HepG2 (cell line): ENCODE measurements at regions not wholly inside any gene's neighbourhood (a gene's known extent, or its start where the extent isn't known, plus 50 kb on each side); places are given as distances from the start of the nearest gene placed in this dataset.

Source experiments
- ARID5B ChIP-seq: IDR thresholded peaks from 2 replicates; pipeline ENCODE4 v1.4.0; 2020; ENCODE audit warnings: mild to moderate bottlenecking, missing genetic modification reagents
- CEBPG ChIP-seq: IDR thresholded peaks from 2 replicates; pipeline ENCODE4 v1.6.1; 2016
- FOSL2 ChIP-seq: sonication (generic); formaldehyde crosslinking; IDR thresholded peaks from 2 replicates; pipeline ENCODE4 v1.4.0; 2020; ENCODE audit warnings: missing genetic modification reagents
- FOXA1 ChIP-seq, 2 experiments: fragments of 450-650 bp in 1 of 2; sonication (generic) in 1 of 2; formaldehyde crosslinking in 1 of 2; IDR thresholded peaks; 2 replicates each; pipeline versions ENCODE4 v1.4.0 to v1.6.1; 2016 to 2020; ENCODE audit warnings: missing genetic modification reagents in 1 of 2
- GATAD2A ChIP-seq: IDR thresholded peaks from 2 replicates; pipeline ENCODE4 v1.6.1; 2016
- HMG20A ChIP-seq: IDR thresholded peaks from 2 replicates; pipeline ENCODE4 v1.6.1; 2016; ENCODE audit warnings: borderline replicate concordance
- HOMEZ ChIP-seq: IDR thresholded peaks from 2 replicates; pipeline ENCODE4 v1.6.1; 2016; ENCODE audit warnings: low read depth
- NFIC ChIP-seq: IDR thresholded peaks from 2 replicates; pipeline ENCODE4 v1.6.1; 2012; ENCODE audit warnings: mild to moderate bottlenecking, low read length, inconsistent platforms
- PPARG ChIP-seq: conservative IDR thresholded peaks from 2 replicates; pipeline ENCODE4 v1.6.1; 2016; ENCODE audit warnings: missing biosample characterization, missing genetic modification reagents
- PTBP1 ChIP-seq: fragments of 200-400 bp; formaldehyde crosslinking; IDR thresholded peaks from 2 replicates; pipeline ENCODE4 v1.6.1; 2018; ENCODE audit warnings: low read length, low read depth; ENCODE audit not compliant: poor library complexity, severe bottlenecking
- SAP130 ChIP-seq: IDR thresholded peaks from 2 replicates; pipeline ENCODE4 v1.6.1; 2016; ENCODE audit warnings: low read depth
- SMC3 ChIP-seq: IDR thresholded peaks from 2 replicates; pipeline ENCODE4 v1.6.1; 2011; ENCODE audit warnings: low read length, improper control_type of control experiment
- SNAPC2 ChIP-seq: sonication (generic); formaldehyde crosslinking; IDR thresholded peaks from 2 replicates; pipeline ENCODE4 v1.8.1; 2022; ENCODE audit warnings: mild to moderate bottlenecking, missing genetic modification reagents
- TFAP4 ChIP-seq: sonication (generic); IDR thresholded peaks from 2 replicates; pipeline ENCODE4 v1.6.1; 2016; ENCODE audit warnings: low read depth, borderline replicate concordance
- TIGD3 ChIP-seq: sonication (generic); formaldehyde crosslinking; IDR thresholded peaks from 2 replicates; pipeline ENCODE4 v1.5.1; 2020; ENCODE audit warnings: mild to moderate bottlenecking, missing genetic modification reagents, borderline replicate concordance
- TRIM24 ChIP-seq: sonication (generic); formaldehyde crosslinking; IDR thresholded peaks from 2 replicates; pipeline ENCODE4 v1.8.0; 2022; ENCODE audit warnings: mild to moderate bottlenecking, missing genetic modification reagents
- TSC22D2 ChIP-seq: sonication (generic); formaldehyde crosslinking; IDR thresholded peaks from 2 replicates; pipeline ENCODE4 v1.5.1; 2020; ENCODE audit warnings: missing genetic modification reagents, mild to moderate bottlenecking, borderline replicate concordance
- ZEB1 ChIP-seq: IDR thresholded peaks from 2 replicates; pipeline ENCODE4 v1.6.1; 2012; ENCODE audit warnings: mild to moderate bottlenecking, low read depth, inconsistent platforms; ENCODE audit not compliant: insufficient replicate concordance
- ZFP36 ChIP-seq: fragments of 150-350 bp; IDR thresholded peaks from 2 replicates; pipeline ENCODE4 v1.6.1; 2018; ENCODE audit warnings: borderline replicate concordance, low read length, low read depth; ENCODE audit not compliant: partially characterized antibody
- ZKSCAN5 ChIP-seq: sonication (generic); formaldehyde crosslinking; IDR thresholded peaks from 2 replicates; pipeline ENCODE4 v1.5.1; 2020; ENCODE audit warnings: mild to moderate bottlenecking, missing genetic modification reagents
- ZNF121 ChIP-seq: sonication (generic); formaldehyde crosslinking; IDR thresholded peaks from 2 replicates; pipeline ENCODE4 v1.5.0; 2020; ENCODE audit warnings: mild to moderate bottlenecking, missing genetic modification reagents
- ZNF17 ChIP-seq: sonication (generic); formaldehyde crosslinking; IDR thresholded peaks from 2 replicates; pipeline ENCODE4 v1.5.0; 2020; ENCODE audit warnings: mild to moderate bottlenecking, missing genetic modification reagents
- ZNF292 ChIP-seq: sonication (generic); formaldehyde crosslinking; IDR thresholded peaks from 2 replicates; pipeline ENCODE4 v1.8.1; 2022; ENCODE audit warnings: mild to moderate bottlenecking, low read depth, missing genetic modification reagents, borderline replicate concordance
- ZNF331 ChIP-seq: sonication (generic); formaldehyde crosslinking; IDR thresholded peaks from 2 replicates; pipeline ENCODE4 v1.4.0; 2020; ENCODE audit warnings: missing genetic modification reagents
- ZNF644 ChIP-seq: IDR thresholded peaks from 2 replicates; pipeline ENCODE4 v1.6.1; 2016; ENCODE audit warnings: low read depth
- ZNF780A ChIP-seq: sonication (generic); formaldehyde crosslinking; IDR thresholded peaks from 2 replicates; pipeline ENCODE4 v1.8.0; 2022; ENCODE audit warnings: mild to moderate bottlenecking, missing genetic modification reagents, moderate library complexity

- 0 out of 2 replicates have a peak, but pooled peaks have one; percentile 57 for TF ChIP-seq HOMEZ
- TF ChIP-seq ARID5B (CRISPR knock-in tag): peak; percentile 85
- TF ChIP-seq ZNF780A (CRISPR knock-in tag): peak; percentile 61; the same call in 1 of the 2 replicates
- TF ChIP-seq PTBP1: no peak
- 0 out of 2 replicates have a peak, but pooled peaks have one; percentile 35 for TF ChIP-seq FOSL2 (CRISPR knock-in tag)
- peak; percentile 85 for TF ChIP-seq PPARG (CRISPR knock-in tag)
- TF ChIP-seq TSC22D2: no peak
- peak; percentile 43; the same call in 1 of the 2 replicates for TF ChIP-seq ZNF331 (CRISPR knock-in tag)
- no peak for TF ChIP-seq SNAPC2
- 0 out of 2 replicates have a peak, but pooled peaks have one; percentile 44 for TF ChIP-seq ZNF644
- TF ChIP-seq GATAD2A (CRISPR knock-in tag): peak; percentile 90
- peak; percentile 27; the same call in 1 of the 2 replicates for TF ChIP-seq SAP130 (CRISPR knock-in tag)
- TF ChIP-seq HMG20A (CRISPR knock-in tag): peak; percentile 78; the same call in 1 of the 2 replicates
- TF ChIP-seq ZNF121: peak; percentile 44; the same call in 1 of the 2 replicates
- TF ChIP-seq ZEB1: peak; percentile 79
- peak; percentile 66; the same call in 1 of the 2 replicates for TF ChIP-seq TRIM24 (CRISPR knock-in tag)
- TF ChIP-seq SMC3: no peak
- TF ChIP-seq CEBPG (CRISPR knock-in tag): peak; percentile 91
- no peak for TF ChIP-seq FOXA1 (IDR thresholded peaks at IDR 0.05)
- TF ChIP-seq FOXA1 (CRISPR knock-in tag; IDR thresholded peaks at IDR 0.05): peak; percentile 90
- TF ChIP-seq NFIC: peak; percentile 65; the same call in 1 of the 2 replicates
- no peak for TF ChIP-seq TIGD3
- peak; percentile 17; the same call in 1 of the 2 replicates for TF ChIP-seq TFAP4
- no peak for TF ChIP-seq ZFP36
- TF ChIP-seq ZNF292 (CRISPR knock-in tag): peak; percentile 85; the same call in 1 of the 2 replicates
- peak; percentile 41; the same call in 1 of the 2 replicates for TF ChIP-seq ZKSCAN5 (CRISPR knock-in tag)
- no peak for TF ChIP-seq ZNF17 (CRISPR knock-in tag)
Measured at GRCh38 chr17:13410874-13411273, 190.9 kb downstream of the HS3ST3A1 start (continued).
